ENCODE measurements at regions not wholly inside any gene's neighbourhood (a gene's known extent, or its start where the extent isn't known, plus 50 kb on each side); places are given as distances from the start of the nearest gene placed in this dataset.

- TF ChIP-seq CTCF (IDR thresholded peaks at IDR 0.05; ENCODE audit: borderline replicate concordance, insufficient read depth, low read depth, low read length): no peak
- H3K4me3 ChIP-seq (ENCODE audit: low read depth, low read length): no peak overlapping the region
Observed at GRCh38 chr22:48558606-48559402, 1268.9 kb downstream of the BRD1 start.

- no peak for TF ChIP-seq CTCF (IDR thresholded peaks at IDR 0.05; ENCODE audit: borderline replicate concordance, insufficient read depth, low read depth, low read length)
Observed at GRCh38 chr22:48558016-48558415, 1269.7 kb downstream of the BRD1 start.

GRCh38 chr22:48557473-48557872 lies 1270.2 kb downstream of the BRD1 start:
- TF ChIP-seq CTCF (IDR thresholded peaks at IDR 0.05; ENCODE audit: borderline replicate concordance, insufficient read depth, low read depth, low read length): no peak
- no peak overlapping the region for H3K4me3 ChIP-seq (ENCODE audit: low read depth, low read length)

More at GRCh38 chr22:48558016-48558415, 1269.7 kb downstream of the BRD1 start:
- no peak overlapping the region for H3K4me3 ChIP-seq (ENCODE audit: low read depth, low read length)

GRCh38 chr22:48556751-48557150 lies 1270.9 kb downstream of the BRD1 start:
- TF ChIP-seq CTCF (IDR thresholded peaks at IDR 0.05; ENCODE audit: borderline replicate concordance, insufficient read depth, low read depth, low read length): no peak
- H3K4me3 ChIP-seq (ENCODE audit: low read depth, low read length): no peak overlapping the region

GRCh38 chr22:48556222-48556621 lies 1271.5 kb downstream of the BRD1 start:
- no peak for TF ChIP-seq CTCF (IDR thresholded peaks at IDR 0.05; ENCODE audit: borderline replicate concordance, insufficient read depth, low read depth, low read length)
- no peak overlapping the region for H3K4me3 ChIP-seq (ENCODE audit: low read depth, low read length)

GRCh38 chr22:48555606-48556005 lies 1272.1 kb downstream of the BRD1 start:
- H3K4me3 ChIP-seq (ENCODE audit: low read depth, low read length): no peak overlapping the region
- no peak for TF ChIP-seq CTCF (IDR thresholded peaks at IDR 0.05; ENCODE audit: borderline replicate concordance, insufficient read depth, low read depth, low read length)

- H3K4me3 ChIP-seq (ENCODE audit: low read depth, low read length): no peak overlapping the region
- TF ChIP-seq CTCF (IDR thresholded peaks at IDR 0.05; ENCODE audit: borderline replicate concordance, insufficient read depth, low read depth, low read length): no peak
Observed at GRCh38 chr22:48554893-48555572, 1272.6 kb downstream of the BRD1 start.
